ENCODE measurements at regions not wholly inside any gene's neighbourhood (a gene's known extent, or its start where the extent isn't known, plus 50 kb on each side); places are given as distances from the start of the nearest gene placed in this dataset.

DNA sequence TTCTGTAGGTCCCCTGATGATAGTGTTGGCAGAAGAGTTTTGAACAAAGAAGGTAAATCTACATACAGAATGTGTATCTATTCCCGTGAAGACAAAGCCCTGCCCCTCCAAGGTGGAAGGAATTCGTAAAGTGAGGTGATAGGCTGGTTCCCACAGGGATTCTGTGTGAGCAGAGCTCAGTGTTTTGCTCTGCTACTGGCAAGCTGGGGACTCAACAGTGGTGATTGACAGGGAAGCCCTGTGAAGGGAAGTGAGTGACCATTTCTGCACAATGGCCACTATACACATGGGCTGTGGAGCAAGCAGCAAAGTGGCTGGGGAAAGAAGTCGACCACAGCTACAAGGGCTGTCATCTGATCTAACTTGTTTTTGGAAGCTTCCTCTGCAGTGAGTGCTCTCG, 90.0 kb upstream of the LRRN2 start:
- H3K23me2 ChIP-seq (ENCODE audit: low read depth, low read length) = no peaks in the 10 kb centered on the region
- no peaks in the 10 kb centered on the region for H3K79me1 ChIP-seq (ENCODE audit: low read depth, low read length)
- FAIRE-seq = no peak
- TF ChIP-seq EP300 (IDR thresholded peaks at IDR 0.05; ENCODE audit: borderline replicate concordance in 1 of 2, low read depth in 2 of 2, low read length in 2 of 2) (no peak), ASH2L (IDR thresholded peaks at IDR 0.05; ENCODE audit: low read length) (no peak), ATF3 (IDR thresholded peaks at IDR 0.05; ENCODE audit: insufficient read depth, low read depth, low read length) (no peak), YY1 (IDR thresholded peaks at IDR 0.05; ENCODE audit: low read depth, low read length) (no peak), CREB1 (IDR thresholded peaks at IDR 0.05) (no peak), TEAD4 (IDR thresholded peaks at IDR 0.05; ENCODE audit: low read depth, low read length) (no peak), USF2 (IDR thresholded peaks at IDR 0.05; ENCODE audit: low read length) (no peak), JUND (IDR thresholded peaks at IDR 0.05; ENCODE audit: low read length) (no peak), EGR1 (IDR thresholded peaks at IDR 0.05; ENCODE audit: borderline replicate concordance, low read depth, low read length) (no peak), SP4 (IDR thresholded peaks at IDR 0.05; ENCODE audit: low read length) (no peak), TAF1 (IDR thresholded peaks at IDR 0.05; ENCODE audit: low read depth, low read length) (no peak), KDM1A (IDR thresholded peaks at IDR 0.05; ENCODE audit: borderline replicate concordance, low read length) (no peak), E2F6 (IDR thresholded peaks at IDR 0.05) (no peak)

More for the DNA sequence above, 90.0 kb upstream of the LRRN2 start:
- WGBS, 2 experiments (ENCODE audit: extremely low coverage in 1 of 2, insufficient coverage in 1 of 2, insufficient read length in 1 of 2, insufficient replicate concordance in 2 of 2, low coverage in 1 of 2, low lambda C conversion rate in 2 of 2, missing lambda C conversion rate in 1 of 2) = 77% methylated on average over 4 of the region's 4 CpGs; no CpG with 5 or more reads in 1 of the 2 experiments
- POLR2A ChIA-PET (ENCODE audit: partially characterized antibody) = interaction anchor here (0.7 kb wide), 1 partner anchor 16 kb away, joined by 3 read pairs; no protein-coding TSS in a partner anchor
- Histone ChIP-seq H4K20me1 (replicated peaks in 1 of 2; ENCODE audit: control insufficient read depth in 1 of 2, insufficient read depth in 2 of 2, low read length in 2 of 2) (no peaks in the 10 kb centered on the region), H3K9ac (replicated peaks in 1 of 4; ENCODE audit: extremely low read depth in 1 of 4, low read depth in 3 of 4, low read length in 3 of 4) (no peak overlapping the region), H3K79me2 (ENCODE audit: control insufficient read depth in 1 of 2, insufficient read depth in 2 of 2, low read length in 2 of 2) (no peaks in the 10 kb centered on the region), H2BK5ac (ENCODE audit: low read depth, low read length) (no peak overlapping the region), H3K18ac (ENCODE audit: extremely low read depth, low read length) (no peak overlapping the region), H3K9me3 (ENCODE audit: insufficient read depth in 2 of 2, low read depth in 1 of 2, low read length in 1 of 2) (no peaks in the 10 kb centered on the region), H4K91ac (replicated peaks; ENCODE audit: insufficient read length, low read length) (no peak overlapping the region), H2BK15ac (ENCODE audit: low read length) (no peak overlapping the region), H3K23ac (ENCODE audit: insufficient read length) (no peak overlapping the region), H2BK20ac (ENCODE audit: low read length) (no peak overlapping the region), H2AK5ac (ENCODE audit: low read depth, low read length) (no peak overlapping the region), H4K5ac (ENCODE audit: insufficient read length, low read depth, low read length) (no peak overlapping the region), H4K8ac (ENCODE audit: extremely low read depth, insufficient read depth, low read length) (no peak overlapping the region), H3K27ac (ENCODE audit: low read depth, low read length) (no peak overlapping the region), H3K4ac (replicated peaks; ENCODE audit: insufficient read length, low read depth, low read length) (no peak overlapping the region), H3K36me3 (ENCODE audit: control insufficient read depth in 2 of 4, insufficient read depth in 4 of 4, low read length in 3 of 4) (no peaks in the 10 kb centered on the region), H3K4me2 (ENCODE audit: insufficient read depth in 1 of 2, low read depth in 2 of 2, low read length in 2 of 2) (no peak overlapping the region), H3K14ac (ENCODE audit: insufficient read length) (no peak overlapping the region), H3K4me3 (ENCODE audit: extremely low read depth in 1 of 4, insufficient read depth in 2 of 4, low read depth in 3 of 4, low read length in 4 of 4) (no peak overlapping the region), H2BK12ac (ENCODE audit: low read depth, low read length) (no peak overlapping the region), H3K27me3 (replicated peaks in 1 of 4; ENCODE audit: control insufficient read depth in 3 of 4, extremely low read depth in 1 of 4, insufficient read depth in 3 of 4, low read length in 3 of 4) (no peaks in the 10 kb centered on the region; a peak in 2 of 7 replicates), H2BK120ac (replicated peaks; ENCODE audit: low read depth, low read length) (no peak overlapping the region), H3K56ac (replicated peaks; ENCODE audit: insufficient read length, low read depth, low read length) (no peak overlapping the region), H3K4me1 (replicated peaks in 1 of 4; ENCODE audit: control insufficient read depth in 3 of 4, insufficient read depth in 4 of 4, low read length in 3 of 4) (0 out of 7 replicates have a peak, but pooled peaks cover 0 to 3% (median 0%) of the 10 kb centered on the region in 4 experiments), H2AFZ (ENCODE audit: low read length) (no peak overlapping the region)
- DNase-seq (ENCODE audit: low read depth in 1 of 2, low spot score in 2 of 2) = no peak
- CTCF ChIA-PET (ENCODE audit: partially characterized antibody) = interaction anchor here (0.7 to 3.4 kb wide), 8 partner anchors 12 to 209 kb away, joined by 3 to 15 read pairs (median 8); no protein-coding TSS in a partner anchor
